NCI-H2107 (cell line): ENCODE measurements at regions not wholly inside any gene's neighbourhood (a gene's known extent, or its start where the extent isn't known, plus 50 kb on each side); places are given as distances from the start of the nearest gene placed in this dataset.

Experiments
- DNase-seq: peaks from one replicate; lab custom pipeline; 2025; lab: John Stamatoyannopoulos, UW

GRCh38 chr5:168059131-168059530 lies 232.3 kb upstream of the WWC1 start:
- no peak for DNase-seq

- DNase-seq = no peak
Measured at GRCh38 chr5:168062239-168062638, 229.2 kb upstream of the WWC1 start.

GRCh38 chr5:168064457-168064856 lies 227.0 kb upstream of the WWC1 start:
- no peak for DNase-seq

GRCh38 chr5:168064933-168065622 lies 226.4 kb upstream of the WWC1 start:
- DNase-seq = no peak

GRCh38 chr5:168066536-168067208 lies 224.8 kb upstream of the WWC1 start:
- DNase-seq = no peak

- DNase-seq = no peak
Measured at GRCh38 chr5:168070761-168071160, 220.7 kb upstream of the WWC1 start.

GRCh38 chr5:168072665-168073064 lies 218.8 kb upstream of the WWC1 start:
- DNase-seq = no peak

GRCh38 chr5:168073311-168073710 lies 218.1 kb upstream of the WWC1 start:
- no peak for DNase-seq

- no peak for DNase-seq
Measured at GRCh38 chr5:168073991-168074800, 217.2 kb upstream of the WWC1 start.

- DNase-seq = no peak
Measured at GRCh38 chr5:168075387-168075786, 216.1 kb upstream of the WWC1 start.

- no peak for DNase-seq
Measured at GRCh38 chr5:168076561-168076991, 214.9 kb upstream of the WWC1 start.

GRCh38 chr5:168085261-168086031 lies 206.0 kb upstream of the WWC1 start:
- DNase-seq = no peak

- no peak for DNase-seq
Measured at GRCh38 chr5:168086104-168086610, 205.3 kb upstream of the WWC1 start.

- DNase-seq = no peak
Measured at GRCh38 chr5:168086746-168087145, 204.7 kb upstream of the WWC1 start.

GRCh38 chr5:168088410-168089173 lies 202.9 kb upstream of the WWC1 start:
- no peak for DNase-seq

GRCh38 chr5:168089201-168089887 lies 202.1 kb upstream of the WWC1 start:
- DNase-seq = no peak

GRCh38 chr5:168092209-168093185 lies 198.9 kb upstream of the WWC1 start:
- DNase-seq = no peak

GRCh38 chr5:168093200-168093910 lies 198.1 kb upstream of the WWC1 start:
- no peak for DNase-seq

GRCh38 chr5:168096525-168096924 lies 194.9 kb upstream of the WWC1 start:
- DNase-seq = no peak
